GM12878 (cell line): ENCODE measurements at regions not wholly inside any gene's neighbourhood (a gene's known extent, or its start where the extent isn't known, plus 50 kb on each side); places are given as distances from the start of the nearest gene placed in this dataset.

ENCODE experiments used
- ATAC-seq: fragments of 200-7000 bp; cut with Tn5 transposase; 3 replicates; pipeline ENCODE4 v1.9.1; 2020; ENCODE audit warnings: mild to moderate bottlenecking, moderate library complexity
- BruUV-seq: library from RNA; stranded (reverse); fragments of 400-500 nt; replicated peaks from 2 replicates; lab custom pipeline; 2021; lab: Mats Ljungman, UMichigan
- CTCF ChIA-PET: fragments of 300-600 bp; sonication (Branson Sonifier 250); formaldehyde crosslinking; extraction: SDS; loops from one replicate; lab custom pipeline; 2021; ENCODE audit warnings: inconsistent platforms; lab: Yijun Ruan, JAX
- POLR2A ChIA-PET: fragments of 350-600 bp; formaldehyde crosslinking; extraction: SDS; loops from one replicate; lab custom pipeline; 2021; ENCODE audit warnings: inconsistent platforms; lab: Charles Lee
- RAD21 ChIA-PET: fragments of 300-600 bp; sonication (Branson Sonifier 250); formaldehyde crosslinking; loops from one replicate; lab custom pipeline; 2023; ENCODE audit warnings: antibody characterized with exemption; ENCODE audit not compliant: unreplicated experiment; lab: Charles Lee
- SMC1A ChIA-PET: fragments of 300-600 bp; sonication (Branson Sonifier 250); formaldehyde crosslinking; loops from one replicate; lab custom pipeline; 2023; ENCODE audit not compliant: unreplicated experiment, uncharacterized antibody; lab: Charles Lee
- DNase-seq: peaks from one replicate; pipeline ENCODE4 v3.0.0-alpha.2; 2011; ENCODE audit warnings: low read depth, low spot score
- FAIRE-seq: peaks from 3 replicates; lab custom pipeline; 2011; peaks lifted over from hg19 to GRCh38; lab: Jason Lieb, UNC
- H2AFZ ChIP-seq: 2 replicates; pipeline ENCODE4 v1.6.0; 2011; ENCODE audit warnings: low read depth, low read length, control low read depth; ENCODE audit not compliant: control insufficient read depth
- H3K27ac ChIP-seq: 2 replicates; pipeline ENCODE4 v1.5.1; 2011; ENCODE audit warnings: control low read depth; ENCODE audit not compliant: control insufficient read depth, insufficient read depth
- H3K27me3 ChIP-seq, 2 experiments: replicated peaks in 1 of 2; 2 replicates each; pipeline versions ENCODE4 v1.6.0 to v1.6.1; 2011; ENCODE audit warnings: low read length in 1 of 2; ENCODE audit not compliant: control insufficient read depth in 2 of 2, insufficient read depth in 2 of 2
- H3K36me3 ChIP-seq, 2 experiments: 2 replicates each; pipeline ENCODE4 v1.5.1; 2011; ENCODE audit warnings: low read length in 1 of 2; ENCODE audit not compliant: control insufficient read depth in 2 of 2, insufficient read depth in 2 of 2
- H3K4me1 ChIP-seq: 2 replicates; pipeline ENCODE4 v1.6.1; 2011; ENCODE audit warnings: mild to moderate bottlenecking, low read length, moderate library complexity, mixed read lengths; ENCODE audit not compliant: control insufficient read depth, insufficient read depth
- H3K4me2 ChIP-seq: 2 replicates; pipeline ENCODE4 v1.6.0; 2011; ENCODE audit warnings: control low read depth; ENCODE audit not compliant: control insufficient read depth, insufficient read depth
- H3K4me3 ChIP-seq: fragments of 200-600 bp; sonication (generic); 2 replicates; pipeline ENCODE4 v1.5.1; 2016
- H3K79me2 ChIP-seq: 2 replicates; pipeline ENCODE4 v1.6.0; 2011; ENCODE audit warnings: low read length; ENCODE audit not compliant: control insufficient read depth, insufficient read depth
- H3K9ac ChIP-seq: 2 replicates; pipeline ENCODE4 v1.8.0; 2011; ENCODE audit warnings: low read length, control low read depth, mixed read lengths; ENCODE audit not compliant: control insufficient read depth, insufficient read depth
- H3K9me3 ChIP-seq: replicated peaks from 3 replicates; pipeline ENCODE4 v1.5.1; 2011; ENCODE audit warnings: mild to moderate bottlenecking, low read length; ENCODE audit not compliant: control insufficient read depth, insufficient read depth
- H4K20me1 ChIP-seq: 2 replicates; pipeline ENCODE4 v1.6.0; 2011; ENCODE audit not compliant: control insufficient read depth, insufficient read depth
- CHD4 ChIP-seq: fragments of 200-600 bp; sonication (generic); IDR thresholded peaks from 2 replicates; pipeline ENCODE4 v1.6.1; 2016; ENCODE audit warnings: mild to moderate bottlenecking
- E2F8 ChIP-seq: fragments of 450-650 bp; IDR thresholded peaks from 2 replicates; pipeline ENCODE4 v1.6.1; 2018; ENCODE audit warnings: mild to moderate bottlenecking, low read depth, moderate library complexity; ENCODE audit not compliant: partially characterized antibody
- FOS ChIP-seq: IDR thresholded peaks from 3 replicates; pipeline ENCODE4 v1.6.1; 2011; ENCODE audit warnings: borderline replicate concordance; ENCODE audit not compliant: insufficient read length; ENCODE audit errors: extremely low read depth
- IRF3 ChIP-seq: fragments of 450-650 bp; IDR thresholded peaks from 2 replicates; pipeline ENCODE4 v1.6.1; 2014; ENCODE audit warnings: mild to moderate bottlenecking
- KAT2A ChIP-seq: conservative IDR thresholded peaks from 2 replicates; pipeline ENCODE4 v1.6.1; 2011; ENCODE audit warnings: low read depth, low read length; ENCODE audit not compliant: control insufficient read depth
- MAX ChIP-seq: IDR thresholded peaks from 2 replicates; pipeline ENCODE4 v1.6.1; 2012; ENCODE audit warnings: low read depth, low read length, improper control_type of control experiment
- MXI1 ChIP-seq: fragments of 150-350 bp; IDR thresholded peaks from 2 replicates; pipeline ENCODE4 v1.6.1; 2011; ENCODE audit warnings: low read depth, mild to moderate bottlenecking, inconsistent platforms, low read length, improper control_type of control experiment
- NBN ChIP-seq: fragments of 450-650 bp; IDR thresholded peaks from 2 replicates; pipeline ENCODE4 v1.6.1; 2016
- NFYA ChIP-seq: IDR thresholded peaks from 2 replicates; pipeline ENCODE4 v1.6.1; 2011; ENCODE audit warnings: low read depth, mild to moderate bottlenecking, low read length, improper control_type of control experiment, borderline replicate concordance
- POLR2A ChIP-seq: IDR thresholded peaks from 2 replicates; pipeline ENCODE4 v1.6.1; 2011; ENCODE audit warnings: low read depth, mild to moderate bottlenecking, low read length
- RELB ChIP-seq: fragments of 450-650 bp; IDR thresholded peaks from 2 replicates; pipeline ENCODE4 v1.6.1; 2017; ENCODE audit warnings: low read depth, mild to moderate bottlenecking, moderate library complexity
- SIN3A ChIP-seq: IDR thresholded peaks from 2 replicates; pipeline ENCODE4 v1.6.1; 2012; ENCODE audit warnings: low read depth, low read length, improper control_type of control experiment
- SKIL ChIP-seq: fragments of 450-650 bp; IDR thresholded peaks from 2 replicates; pipeline ENCODE4 v1.6.1; 2017; ENCODE audit warnings: mild to moderate bottlenecking, low read depth, inconsistent platforms; ENCODE audit not compliant: poor library complexity, severe bottlenecking
- SMAD1 ChIP-seq: fragments of 450-650 bp; IDR thresholded peaks from 2 replicates; pipeline ENCODE4 v1.6.1; 2018; ENCODE audit warnings: mild to moderate bottlenecking, low read depth; ENCODE audit not compliant: partially characterized antibody
- SMC3 ChIP-seq: IDR thresholded peaks from 2 replicates; pipeline ENCODE4 v1.6.1; 2011; ENCODE audit warnings: low read length, improper control_type of control experiment, borderline replicate concordance
- SP1 ChIP-seq: IDR thresholded peaks from one replicate; pipeline ENCODE4 v1.6.1; 2011; ENCODE audit warnings: low read depth, low read length
- TCF3 ChIP-seq: IDR thresholded peaks from 2 replicates; pipeline ENCODE4 v1.6.1; 2012; ENCODE audit warnings: low read depth, mild to moderate bottlenecking, low read length, borderline replicate concordance; ENCODE audit not compliant: insufficient read depth
- ZNF622 ChIP-seq: fragments of 450-650 bp; IDR thresholded peaks from 2 replicates; pipeline ENCODE4 v1.6.1; 2017; ENCODE audit warnings: mild to moderate bottlenecking, inconsistent platforms
- WGBS: methylation state at CpG from one replicate; pipeline ENCODE4 v1.1.6; 2016; ENCODE audit warnings: low lambda C conversion rate; ENCODE audit not compliant: insufficient replicate concordance, insufficient coverage; ENCODE audit errors: missing lambda C conversion rate; 5-methylcytosine and 5-hydroxymethylcytosine counted together
- in situ Hi-C: fragments of 300-500 bp; cut with MboI; formaldehyde crosslinking; loops from 9 replicates; pipeline ENCODE4 v1.14.3; 2018; ENCODE audit warnings: mixed read lengths
- intact Hi-C: fragments of 100-400 bp; cut with micrococcal nuclease; formaldehyde crosslinking; loops from one replicate; pipeline ENCODE4 v1.14.2; 2022; ENCODE audit not compliant: unreplicated experiment

- no peak for DNase-seq
- no peak overlapping the region for H3K27ac ChIP-seq
- ChIA-PET CTCF (interaction anchor here (1.1 to 2.3 kb wide), 2 partner anchors 45 to 128 kb away, joined by 4 to 23 read pairs; no protein-coding TSS in a partner anchor), POLR2A (no interaction called here), SMC1A (interaction anchor here (0.5 to 1.5 kb wide), 4 partner anchors 14 to 46 kb away, joined by 3 to 5 read pairs (median 4); no protein-coding TSS in a partner anchor), RAD21 (no interaction called here)
- no peak for TF ChIP-seq TCF3
- no peak for TF ChIP-seq SMAD1
- no peak for TF ChIP-seq SMC3
- no peak for TF ChIP-seq KAT2A
- no peak for TF ChIP-seq NBN
- no peak for TF ChIP-seq E2F8
- TF ChIP-seq ZNF622 = no peak
- TF ChIP-seq NFYA = no peak
- TF ChIP-seq SIN3A = no peak
- TF ChIP-seq FOS = no peak
- TF ChIP-seq POLR2A = no peak
- no peak for TF ChIP-seq MXI1
- TF ChIP-seq RELB = no peak
- TF ChIP-seq SP1 = no peak
- TF ChIP-seq SKIL = no peak
- TF ChIP-seq IRF3 = no peak
- no peak for TF ChIP-seq CHD4
- no peak for TF ChIP-seq MAX
- 37% methylated on average over 7 of the region's 7 CpGs for WGBS
- no peaks in the 10 kb centered on the region for H3K27me3 ChIP-seq
- intact Hi-C loops = no loop called here
- no peak for ATAC-seq
- no peak overlapping the region for H3K4me3 ChIP-seq
- in situ Hi-C loops = no loop called here
- H3K4me1 ChIP-seq = no peaks in the 10 kb centered on the region
- FAIRE-seq = no peak
- H3K4me2 ChIP-seq = no peak overlapping the region
- no peaks in the 10 kb centered on the region for H4K20me1 ChIP-seq
- H2AFZ ChIP-seq = no peak overlapping the region
- H3K9me3 ChIP-seq = no peaks in the 10 kb centered on the region
- BruUV-seq = no TSS peak
- no peak overlapping the region for H3K9ac ChIP-seq
- H3K36me3 ChIP-seq = no peaks in the 10 kb centered on the region
- H3K79me2 ChIP-seq = no peaks in the 10 kb centered on the region
These were observed 69.5 kb upstream of the CLDN14 start for GRCh38 chr21:36549470-36549869.
